SK-N-MC (cell line): ENCODE measurements at regions not wholly inside any gene's neighbourhood (a gene's known extent, or its start where the extent isn't known, plus 50 kb on each side); places are given as distances from the start of the nearest gene placed in this dataset.

Source experiments
- DNase-seq: peaks from one replicate; pipeline ENCODE4 v3.0.0-alpha.2; 2011; ENCODE audit warnings: low read depth, low spot score
- H3K27ac ChIP-seq: fragments of 200-600 bp; sonication (generic); 2 replicates; pipeline ENCODE4 v1.5.1; 2016; ENCODE audit warnings: mixed run types
- H3K36me3 ChIP-seq: fragments of 200-600 bp; sonication (generic); 2 replicates; pipeline ENCODE4 v1.6.1; 2017; ENCODE audit warnings: antibody characterized with exemption, low read length, mixed read lengths; ENCODE audit not compliant: insufficient read depth
- H3K4me3 ChIP-seq: fragments of 200-600 bp; sonication (generic); 2 replicates; pipeline ENCODE4 v1.5.1; 2016
- H3K9ac ChIP-seq: fragments of 200-600 bp; sonication (generic); 2 replicates; pipeline ENCODE4 v1.8.0; 2017; ENCODE audit warnings: mixed run types, mixed read lengths; ENCODE audit not compliant: insufficient read length
- H3K9me3 ChIP-seq: fragments of 200-600 bp; sonication (generic); 2 replicates; pipeline ENCODE4 v1.6.1; 2017; ENCODE audit warnings: low read depth, mild to moderate bottlenecking, antibody characterized with exemption, low read length, moderate library complexity, mixed read lengths
- EZH2 ChIP-seq: fragments of 200-600 bp; sonication (generic); IDR thresholded peaks from one replicate; pipeline ENCODE4 v1.6.1; 2017; ENCODE audit warnings: antibody characterized with exemption
- FOXP2 ChIP-seq: optimal IDR thresholded peaks from 2 replicates; pipeline ENCODE3; 2011; ENCODE audit warnings: mild to moderate bottlenecking, moderate library complexity; ENCODE audit not compliant: insufficient read depth; ENCODE audit errors: extremely low read length, control extremely low read depth
- POLR2AphosphoS5 ChIP-seq: IDR thresholded peaks from 2 replicates; pipeline ENCODE4 v1.6.1; 2012; ENCODE audit warnings: mild to moderate bottlenecking, low read depth, low read length, borderline replicate concordance

GRCh38 chr4:124265701-124266100 is 446.8 kb downstream of the ANKRD50 start:
- Histone ChIP-seq H3K4me3 (no peak overlapping the region), H3K27ac (no peak overlapping the region), H3K9ac (no peak overlapping the region), H3K9me3 (no peaks in the 10 kb centered on the region), H3K36me3 (no peaks in the 10 kb centered on the region)
- no peak for TF ChIP-seq FOXP2
- no peak for TF ChIP-seq EZH2
- no peak for TF ChIP-seq POLR2AphosphoS5
- DNase-seq = no peak

- TF ChIP-seq FOXP2 = no peak
- no peak for DNase-seq
- Histone ChIP-seq H3K9ac (no peak overlapping the region), H3K4me3 (no peak overlapping the region), H3K36me3 (no peaks in the 10 kb centered on the region), H3K27ac (no peak overlapping the region), H3K9me3 (no peaks in the 10 kb centered on the region)
These were observed 445.8 kb downstream of the ANKRD50 start for GRCh38 chr4:124266721-124267120.

DNA sequence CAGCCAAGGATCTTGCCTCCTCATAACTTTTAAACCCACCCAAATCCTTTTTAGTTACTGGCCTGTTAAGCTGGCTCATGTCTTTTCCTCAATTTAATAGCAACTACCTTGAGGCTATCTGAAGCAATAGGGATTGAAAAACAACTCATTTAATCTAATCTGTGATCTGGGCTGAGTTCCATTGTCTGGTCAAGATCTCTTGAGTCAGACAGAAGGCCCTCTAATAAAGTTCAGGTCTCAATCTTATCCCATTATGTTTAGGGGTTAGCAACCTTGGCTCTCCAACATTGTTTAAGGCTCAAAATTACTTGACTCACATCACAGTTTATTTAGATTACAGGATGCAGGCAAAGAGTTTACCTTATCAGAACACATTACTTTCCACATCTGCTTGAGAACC is 436.1 kb downstream of the ANKRD50 start:
- DNase-seq = no peak
- Histone ChIP-seq H3K9me3 (no peaks in the 10 kb centered on the region), H3K9ac (no peak overlapping the region), H3K27ac (no peak overlapping the region), H3K4me3 (no peak overlapping the region), H3K36me3 (no peaks in the 10 kb centered on the region)
- TF ChIP-seq EZH2 (no peak), POLR2AphosphoS5 (no peak), FOXP2 (no peak)

DNA sequence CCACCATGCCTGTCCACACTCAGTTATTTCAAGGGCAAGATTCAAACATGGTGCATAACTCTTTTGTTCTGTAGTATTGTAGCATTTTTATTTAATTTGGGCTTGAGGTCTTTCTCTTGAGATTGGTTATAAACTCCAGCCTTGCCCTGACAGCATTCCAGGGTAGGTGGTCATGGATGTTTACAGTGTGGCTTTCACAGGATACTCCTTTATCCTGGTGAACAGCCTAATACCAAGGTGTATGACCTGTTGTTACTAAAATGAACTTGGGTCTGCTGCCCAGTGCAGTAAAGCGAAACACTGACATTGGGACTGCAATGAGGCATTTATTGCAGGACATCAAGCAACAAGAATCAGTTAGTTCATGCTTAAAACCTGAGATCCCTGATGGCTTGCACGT is 434.8 kb downstream of the ANKRD50 start:
- Histone ChIP-seq H3K27ac (no peak overlapping the region), H3K9me3 (no peaks in the 10 kb centered on the region)
- TF ChIP-seq FOXP2 (no peak), EZH2 (no peak), POLR2AphosphoS5 (no peak)

DNA sequence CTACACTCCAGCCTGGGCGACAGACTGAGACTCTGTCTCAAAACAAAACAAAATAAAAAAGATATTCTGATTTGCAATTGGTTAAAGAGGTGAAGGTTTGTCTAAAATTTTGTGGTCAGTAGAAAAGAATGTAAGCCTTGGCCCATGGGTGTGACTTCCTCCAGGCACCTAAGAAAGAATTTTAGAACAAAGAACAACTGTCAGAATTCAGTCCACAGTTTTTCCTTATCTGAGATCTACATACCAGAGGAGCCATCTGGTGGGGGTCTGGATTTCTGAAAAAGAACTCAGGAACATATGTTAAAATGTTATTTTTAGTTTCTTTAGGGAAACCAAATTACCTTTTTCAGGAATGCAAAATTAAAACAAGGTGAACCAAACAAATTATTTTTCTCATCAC is 434.1 kb downstream of the ANKRD50 start:
- Histone ChIP-seq H3K9me3 (no peaks in the 10 kb centered on the region), H3K9ac (no peak overlapping the region), H3K27ac (no peak overlapping the region), H3K36me3 (no peaks in the 10 kb centered on the region), H3K4me3 (no peak overlapping the region)
- no peak for DNase-seq
- TF ChIP-seq POLR2AphosphoS5 (no peak), FOXP2 (no peak), EZH2 (no peak)

More for the DNA sequence above, 434.8 kb downstream of the ANKRD50 start:
- Histone ChIP-seq H3K9ac (no peak overlapping the region), H3K4me3 (no peak overlapping the region), H3K36me3 (no peaks in the 10 kb centered on the region)
- no peak for DNase-seq

GRCh38 chr4:124279741-124280140 is 432.8 kb downstream of the ANKRD50 start:
- no peak for DNase-seq

DNA sequence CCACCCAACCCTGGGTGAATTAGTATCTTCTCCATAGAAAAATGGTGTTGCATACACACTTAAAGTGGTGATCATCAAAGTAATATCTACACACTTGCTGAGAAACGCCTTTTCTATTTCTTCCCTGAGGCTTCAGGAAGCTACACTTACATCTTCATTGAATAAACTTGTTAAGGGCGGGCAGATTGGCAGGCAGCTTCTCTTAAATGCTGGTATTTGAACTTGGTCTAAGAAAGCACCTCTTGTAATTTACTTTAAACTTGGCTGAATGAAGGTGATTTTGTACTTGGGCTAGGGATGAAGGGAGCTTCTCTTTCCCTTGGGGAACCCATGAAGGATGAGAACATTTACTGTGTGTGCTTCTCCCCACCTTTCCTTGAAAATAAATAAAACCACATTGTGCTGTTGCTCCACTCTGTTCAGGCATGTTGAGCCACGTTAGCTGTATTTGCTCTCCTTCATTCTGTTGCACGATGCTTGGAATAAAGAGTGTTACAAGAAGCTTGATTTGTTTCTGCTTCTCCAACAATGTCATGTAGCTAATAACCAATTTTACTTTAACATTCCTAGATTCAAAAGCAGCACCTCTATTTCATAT is 430.1 kb downstream of the ANKRD50 start:
- no peaks in the 10 kb centered on the region for H3K9me3 ChIP-seq
- no peak for TF ChIP-seq EZH2
- no peak for TF ChIP-seq POLR2AphosphoS5
- no peak for TF ChIP-seq FOXP2
- no peak overlapping the region for H3K4me3 ChIP-seq
- no peak for DNase-seq
- no peak overlapping the region for H3K27ac ChIP-seq
- no peak overlapping the region for H3K9ac ChIP-seq
- no peaks in the 10 kb centered on the region for H3K36me3 ChIP-seq

More at GRCh38 chr4:124279741-124280140, 432.8 kb downstream of the ANKRD50 start:
- Histone ChIP-seq H3K36me3 (no peaks in the 10 kb centered on the region), H3K9me3 (no peaks in the 10 kb centered on the region), H3K4me3 (no peak overlapping the region), H3K27ac (no peak overlapping the region), H3K9ac (no peak overlapping the region)
- no peak for TF ChIP-seq POLR2AphosphoS5
- no peak for TF ChIP-seq FOXP2
- TF ChIP-seq EZH2 = no peak

- Histone ChIP-seq H3K9me3 (no peaks in the 10 kb centered on the region), H3K27ac (no peak overlapping the region), H3K4me3 (no peak overlapping the region), H3K9ac (no peak overlapping the region), H3K36me3 (no peaks in the 10 kb centered on the region)
- no peak for DNase-seq
- TF ChIP-seq EZH2 = no peak
- no peak for TF ChIP-seq FOXP2
- no peak for TF ChIP-seq POLR2AphosphoS5
These were observed 423.6 kb downstream of the ANKRD50 start for GRCh38 chr4:124288706-124289486.

DNA sequence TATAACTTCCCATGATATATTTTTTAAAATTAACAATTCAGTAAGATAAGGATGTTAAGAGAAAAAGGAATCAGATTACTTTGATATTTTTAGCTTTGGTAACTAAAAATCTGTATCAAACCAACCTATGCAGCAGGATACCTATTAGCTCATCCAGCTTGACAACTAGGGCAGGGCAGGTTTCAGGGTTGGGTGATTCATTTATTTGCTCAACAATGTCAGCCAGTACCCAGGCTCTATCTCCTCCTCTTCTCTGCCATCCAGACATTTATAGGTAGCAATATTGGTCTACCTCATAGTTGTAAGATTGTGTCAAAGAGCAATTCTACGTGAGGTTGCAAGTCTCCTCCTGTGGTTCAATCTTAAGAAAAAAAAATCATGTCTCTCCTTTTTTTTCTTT is 421.9 kb downstream of the ANKRD50 start:
- Histone ChIP-seq H3K36me3 (no peaks in the 10 kb centered on the region), H3K9me3 (no peaks in the 10 kb centered on the region), H3K4me3 (no peak overlapping the region), H3K9ac (no peak overlapping the region), H3K27ac (no peak overlapping the region)
- no peak for TF ChIP-seq POLR2AphosphoS5
- TF ChIP-seq EZH2 = no peak
- TF ChIP-seq FOXP2 = no peak
- no peak for DNase-seq
